GDM1 (cell line): ENCODE measurements at regions not wholly inside any gene's neighbourhood (a gene's known extent, or its start where the extent isn't known, plus 50 kb on each side); places are given as distances from the start of the nearest gene placed in this dataset.

Source experiments
- DNase-seq: peaks from one replicate; lab custom pipeline; 2025; lab: John Stamatoyannopoulos, UW

DNA sequence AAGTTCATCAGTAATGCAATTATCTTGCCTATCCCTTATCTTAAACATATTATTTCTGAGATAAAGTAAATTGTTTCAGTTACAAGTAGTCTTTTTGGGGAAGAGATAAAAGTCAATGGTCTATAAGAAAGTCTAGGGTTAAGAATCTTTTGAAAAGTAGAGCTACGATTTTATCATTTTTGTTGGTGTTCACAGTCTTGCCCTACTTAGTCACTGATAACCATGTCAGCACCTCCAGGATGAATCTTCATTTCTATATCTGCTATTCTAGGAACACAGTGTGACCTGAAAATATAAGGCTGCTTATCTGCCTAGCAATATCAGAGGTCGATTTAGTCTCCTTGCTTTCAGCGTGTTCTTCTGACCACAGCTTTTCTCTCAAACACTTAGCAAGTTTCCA, 1676.5 kb upstream of the PRR20A start:
- no peak for DNase-seq

DNA sequence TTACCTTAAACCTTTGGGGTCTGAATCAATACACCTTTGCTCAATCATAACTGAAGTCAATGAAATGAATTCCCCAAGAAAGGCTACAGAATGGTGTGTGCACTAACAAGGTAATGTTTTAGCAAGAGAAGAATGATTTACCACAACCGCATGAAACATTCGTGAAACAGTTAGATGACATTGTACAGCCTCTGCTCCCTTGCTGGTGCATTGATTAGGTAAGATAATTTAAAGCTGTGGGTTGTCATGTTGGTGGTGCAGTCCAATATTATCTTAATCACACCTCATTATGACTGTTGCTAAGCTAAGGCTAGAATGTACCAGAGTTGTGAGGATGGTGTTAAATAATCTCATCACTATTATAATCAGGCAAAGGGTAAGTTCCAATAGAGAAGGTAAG, 1673.2 kb upstream of the PRR20A start:
- no peak for DNase-seq

DNA sequence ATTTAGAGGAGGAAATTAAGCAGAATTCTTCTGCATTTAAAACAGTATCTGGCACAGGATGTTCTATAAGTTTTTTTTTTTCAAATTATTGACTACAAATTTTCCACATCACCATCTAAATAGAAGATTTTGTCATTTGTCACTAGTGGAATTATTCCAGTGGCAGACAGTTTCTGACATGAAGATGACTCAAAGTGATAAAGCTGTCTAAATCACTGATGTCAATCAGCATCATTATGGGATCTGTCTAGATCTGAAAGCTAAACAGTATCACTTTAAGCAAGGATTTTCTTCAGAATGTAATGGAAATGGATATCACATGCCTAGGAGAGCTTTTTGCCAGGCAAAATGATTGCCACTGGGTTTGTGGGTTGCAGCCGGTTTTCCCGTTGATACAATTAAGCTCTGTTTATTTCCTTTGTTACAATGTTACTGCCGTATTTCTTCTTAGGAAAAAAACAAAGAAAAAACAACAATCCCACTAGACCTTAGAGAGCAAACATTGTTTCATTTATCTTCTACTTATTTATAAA, 1657.0 kb upstream of the PRR20A start:
- DNase-seq, result no peak

DNA sequence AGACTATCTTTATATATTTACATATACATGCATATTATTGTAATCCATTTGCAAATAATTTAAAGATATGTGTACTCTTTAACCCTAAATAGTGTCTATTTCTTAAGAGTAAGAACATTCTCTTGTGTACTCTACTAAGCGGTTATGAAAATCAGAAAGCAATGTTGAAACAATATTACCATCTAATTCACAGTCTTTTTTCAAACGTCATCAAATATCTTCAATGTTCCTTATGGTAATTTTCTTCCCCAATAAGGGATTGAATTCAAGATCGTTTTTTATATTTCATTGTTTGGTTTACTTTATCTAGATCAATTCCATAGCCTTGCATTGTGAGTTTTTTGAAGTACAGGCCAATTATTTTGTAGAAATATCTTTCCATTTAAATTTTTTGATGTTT, 1647.4 kb upstream of the PRR20A start:
- no peak for DNase-seq

DNA sequence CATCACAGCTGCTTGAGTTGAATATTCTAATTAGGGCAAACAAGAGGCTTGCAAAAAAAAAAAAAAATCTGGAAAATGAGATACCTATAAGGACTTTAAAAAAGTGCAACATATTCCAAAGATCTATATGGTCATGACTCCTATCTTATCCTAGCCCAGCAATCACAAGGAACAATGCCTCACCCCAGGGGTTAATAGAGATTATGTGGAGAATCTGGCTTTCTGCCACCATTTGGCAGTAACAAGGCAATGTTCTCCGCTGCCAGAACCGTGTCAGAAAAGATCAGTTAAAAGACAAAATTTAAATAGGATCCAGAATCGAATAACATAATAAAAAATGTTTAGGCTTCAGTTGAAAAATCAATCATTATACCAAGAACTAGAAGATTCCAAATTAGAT, 1643.2 kb upstream of the PRR20A start:
- DNase-seq, result no peak

DNA sequence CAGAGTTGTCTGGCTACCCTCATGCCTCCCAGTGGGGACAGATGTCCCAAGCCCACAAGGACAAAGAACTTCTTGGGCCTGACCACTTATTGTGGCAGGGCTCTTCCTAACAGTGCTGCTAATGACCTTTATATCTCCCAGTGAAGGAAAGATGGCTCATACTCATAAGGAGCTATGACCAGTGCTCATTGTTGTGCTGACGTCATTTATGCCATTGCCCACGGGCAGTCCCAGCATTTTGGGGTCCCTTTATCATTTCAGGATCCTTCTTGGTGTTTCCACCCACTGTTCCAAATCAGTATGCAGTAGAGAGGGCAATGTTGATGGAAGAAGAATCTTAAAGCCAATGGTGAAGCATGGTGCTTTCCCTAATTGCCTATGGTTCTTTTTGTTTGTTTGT, 1640.0 kb upstream of the PRR20A start:
- DNase-seq, result no peak

DNA sequence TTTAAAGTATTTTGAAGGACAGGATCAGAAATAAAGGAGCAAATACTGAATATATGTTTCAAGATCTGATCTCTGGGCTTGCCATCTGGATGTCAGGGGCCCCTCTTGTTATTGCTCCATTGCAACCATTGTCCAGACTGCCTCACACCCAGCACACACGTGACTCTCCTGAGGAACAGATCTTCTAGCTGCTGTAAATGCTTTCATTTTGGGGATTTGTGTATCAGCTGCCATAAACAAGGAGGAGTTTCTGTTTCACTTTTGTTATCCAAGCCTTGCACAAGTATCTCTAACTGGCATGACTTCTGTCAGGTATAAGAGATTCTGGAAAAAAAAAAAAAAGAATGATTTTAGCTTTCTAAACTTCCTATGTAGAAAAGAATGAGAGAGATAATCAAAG, 1624.1 kb upstream of the PRR20A start:
- DNase-seq, result no peak

DNA sequence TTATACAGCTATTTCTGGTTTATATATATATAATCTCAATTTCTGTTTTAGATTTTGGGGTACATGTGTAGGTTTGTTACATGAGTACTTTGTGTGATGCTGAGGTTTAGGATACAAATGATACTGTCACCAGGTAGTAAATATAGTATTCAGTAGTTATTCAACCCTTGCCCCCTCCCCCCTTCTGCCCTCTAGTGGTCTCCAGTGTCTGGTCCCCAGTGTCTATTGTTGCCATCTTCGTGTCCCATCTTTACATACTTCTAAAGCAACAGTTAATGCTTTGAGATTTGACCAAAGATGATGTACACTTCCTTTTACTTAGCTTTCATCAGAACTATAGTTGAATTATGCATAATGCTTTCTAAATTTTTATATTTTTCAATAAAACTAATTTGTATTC, 1623.4 kb upstream of the PRR20A start:
- no peak for DNase-seq

DNA sequence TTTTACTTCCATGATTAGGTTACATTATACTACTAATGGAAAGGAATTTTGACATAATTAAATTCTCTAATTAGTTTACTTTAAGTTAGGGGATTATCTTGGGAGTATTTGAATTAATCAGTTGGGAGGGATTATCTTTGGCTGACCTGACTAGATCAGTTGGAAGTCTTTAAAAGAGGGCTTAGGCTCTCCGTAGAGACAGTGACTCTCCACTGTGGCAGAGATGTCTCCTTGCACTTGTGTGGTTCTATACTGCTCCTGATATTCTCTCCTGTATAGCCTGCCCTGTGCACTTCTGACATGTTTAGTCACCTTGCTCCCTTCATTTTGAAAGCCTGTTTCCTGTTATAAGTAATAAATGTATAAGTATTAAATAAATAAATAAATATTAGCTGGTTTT, 1612.3 kb upstream of the PRR20A start:
- DNase-seq, result no peak

DNA sequence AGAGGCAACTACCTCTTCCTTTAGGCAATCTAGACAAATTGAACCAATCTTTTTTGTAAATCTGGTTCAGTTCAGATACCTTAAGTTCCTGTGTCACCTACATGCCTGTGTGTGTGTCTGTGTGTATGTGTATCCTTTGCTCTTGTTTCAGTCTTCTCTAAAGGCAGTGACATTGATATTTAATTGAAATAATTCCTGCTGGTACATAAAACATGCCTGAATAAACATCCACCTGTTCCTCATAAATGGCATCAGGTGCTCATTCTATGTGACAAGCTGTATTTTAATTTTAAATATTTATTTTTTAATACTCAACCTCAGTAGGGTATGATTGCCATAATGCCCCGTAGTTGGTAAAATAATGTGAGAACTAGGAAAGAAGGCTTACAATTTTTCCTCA, 1606.4 kb upstream of the PRR20A start:
- DNase-seq, result no peak

DNA sequence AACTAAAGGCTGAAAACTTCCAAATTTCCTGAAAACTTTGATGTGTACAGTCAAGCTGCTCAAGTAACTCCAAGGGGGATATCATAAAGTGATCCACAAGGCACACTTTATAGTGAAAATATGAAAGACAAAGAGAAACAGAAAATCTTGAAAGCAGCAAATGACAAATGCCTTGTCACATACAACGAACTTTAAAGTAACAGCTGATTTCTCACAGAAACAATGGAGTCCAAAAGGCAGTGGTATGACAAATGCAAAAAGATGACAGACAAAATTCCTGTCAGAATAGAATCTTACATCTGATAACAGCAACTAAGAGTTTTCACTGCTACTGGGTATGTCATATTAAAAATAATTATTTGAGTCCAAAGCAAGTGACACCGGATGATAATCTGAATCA, 1602.3 kb upstream of the PRR20A start:
- DNase-seq, result no peak

DNA sequence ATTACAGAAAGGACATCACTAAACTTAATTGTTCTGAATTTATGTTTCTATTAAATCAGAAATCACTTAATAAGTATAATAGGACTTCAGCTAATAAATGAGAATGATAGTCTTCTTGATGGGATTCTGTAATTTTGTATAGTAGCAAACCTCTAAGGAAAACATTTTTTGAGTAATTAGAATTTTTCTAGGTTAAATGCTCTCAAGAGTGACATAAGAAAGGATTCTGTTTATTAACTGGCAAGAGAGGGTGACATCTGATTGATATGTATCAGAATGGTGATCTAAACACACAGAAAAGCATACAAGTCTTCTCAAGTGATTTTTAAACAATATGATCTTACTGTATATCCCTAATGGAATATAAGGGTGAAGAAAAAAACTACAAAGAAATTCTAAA, 1597.7 kb upstream of the PRR20A start:
- DNase-seq, result no peak

DNA sequence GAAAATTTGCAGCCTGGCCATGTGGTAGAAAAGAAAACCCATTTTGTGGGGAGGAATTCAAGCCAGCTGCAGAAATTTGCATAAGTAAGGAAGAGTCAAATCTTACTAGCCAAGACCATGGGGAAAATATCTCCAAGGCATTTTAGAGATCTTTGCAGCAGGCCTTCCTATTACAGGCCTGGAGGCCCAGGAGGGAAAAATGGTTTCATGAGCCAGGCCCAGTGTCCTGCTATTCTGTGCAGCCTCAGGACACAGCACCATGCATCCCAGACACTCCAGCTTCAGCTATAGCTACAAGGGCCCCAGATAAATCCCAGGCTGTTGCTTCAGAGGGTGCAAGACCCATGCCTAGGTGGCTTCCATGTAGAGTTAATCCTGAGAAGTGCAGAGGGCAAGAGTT, 1590.1 kb upstream of the PRR20A start:
- no peak for DNase-seq

DNA sequence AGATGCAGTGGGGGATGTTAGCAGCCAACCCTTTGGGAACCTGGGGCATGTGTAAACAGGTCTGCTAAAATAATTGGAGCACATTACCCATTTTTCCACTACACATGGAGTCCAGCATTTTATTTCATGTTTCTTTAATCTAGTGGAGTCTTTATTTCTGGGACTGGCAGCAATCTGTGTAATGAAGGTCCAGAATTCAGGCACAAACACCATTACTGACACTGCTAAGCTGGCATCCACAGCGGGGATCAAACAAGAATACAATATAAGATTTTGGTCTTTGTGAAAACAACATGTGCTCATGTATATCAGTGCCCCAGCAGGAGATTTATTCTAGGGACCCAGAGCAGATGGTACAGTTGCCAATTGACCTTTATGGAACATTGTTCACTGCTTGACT, 1587.0 kb upstream of the PRR20A start:
- no peak for DNase-seq

DNA sequence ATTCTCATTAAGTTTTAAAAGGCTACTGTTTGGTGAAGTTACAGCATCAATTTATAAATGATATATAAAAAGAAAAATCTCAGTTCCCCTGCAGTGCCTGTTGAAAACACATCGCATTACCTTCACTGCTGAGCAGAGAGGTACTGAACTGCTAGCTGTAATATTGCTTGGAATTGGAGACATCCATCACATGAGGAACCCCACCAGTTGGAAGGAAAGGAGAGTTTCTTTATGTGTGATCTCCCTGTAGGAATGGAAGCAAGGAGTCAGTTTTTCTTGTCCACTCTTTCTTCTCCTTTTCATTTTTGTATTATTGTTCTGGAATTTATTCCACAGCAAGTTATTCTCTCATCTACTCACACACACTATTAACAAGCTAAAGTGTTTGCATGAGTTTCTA, 1586.0 kb upstream of the PRR20A start:
- DNase-seq, result no peak

DNA sequence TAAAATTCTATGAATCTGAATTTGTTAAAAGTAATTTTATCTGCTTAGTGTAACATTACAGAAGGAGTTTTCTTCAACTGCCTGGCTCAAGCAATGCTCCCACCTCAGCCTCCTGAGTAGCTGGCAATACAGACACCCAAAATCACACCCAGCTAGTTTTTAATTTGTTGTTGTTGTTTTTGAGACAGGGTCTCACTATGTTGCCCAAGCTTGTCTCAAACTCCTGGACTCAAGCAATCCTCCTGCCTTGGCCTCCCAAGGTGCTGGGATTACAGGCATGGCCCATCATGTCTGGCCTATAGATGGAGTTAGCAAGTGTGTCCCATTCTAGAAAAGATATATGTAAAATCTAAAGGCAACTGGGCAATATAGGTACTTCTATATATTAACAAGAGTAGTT, 1580.4 kb upstream of the PRR20A start:
- no peak for DNase-seq

DNA sequence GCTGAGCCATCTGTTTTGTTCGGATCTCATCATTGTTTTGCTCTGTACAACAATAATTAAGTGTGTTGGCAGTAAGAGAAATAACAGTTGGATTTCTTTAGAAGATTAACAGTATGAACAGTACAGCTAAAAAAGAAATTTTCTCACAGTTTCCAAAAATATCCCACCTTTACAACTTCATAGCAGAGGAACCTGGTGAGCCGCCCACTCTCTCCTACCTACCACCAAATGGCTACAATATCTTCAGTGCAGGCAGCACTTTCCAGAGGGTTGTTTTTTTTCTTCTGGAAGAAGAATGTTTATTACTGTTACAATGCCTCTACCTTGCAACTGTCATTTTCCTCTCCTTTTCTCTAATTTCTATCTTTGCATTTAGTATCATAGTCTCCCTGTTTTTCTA, 1577.5 kb upstream of the PRR20A start:
- DNase-seq, result no peak

DNA sequence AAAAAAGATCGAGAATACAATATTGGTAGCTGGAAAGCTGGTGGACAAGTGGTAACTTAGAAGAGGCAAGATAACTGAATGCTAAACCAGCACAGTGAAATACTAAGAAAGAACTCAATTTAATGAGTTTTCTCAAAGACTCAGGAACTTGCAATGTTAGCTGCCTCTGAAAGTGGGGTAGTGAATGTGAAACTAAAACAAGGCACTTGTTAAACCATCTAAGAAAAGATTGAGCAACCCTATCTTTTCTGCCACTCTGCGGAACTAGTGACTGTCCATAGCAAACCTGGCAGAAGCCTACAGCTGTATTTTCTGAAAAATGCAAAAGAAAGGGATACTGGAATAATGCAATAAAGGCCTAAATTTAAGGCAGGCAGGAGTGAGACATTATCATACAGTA, 1574.4 kb upstream of the PRR20A start:
- no peak for DNase-seq

DNA sequence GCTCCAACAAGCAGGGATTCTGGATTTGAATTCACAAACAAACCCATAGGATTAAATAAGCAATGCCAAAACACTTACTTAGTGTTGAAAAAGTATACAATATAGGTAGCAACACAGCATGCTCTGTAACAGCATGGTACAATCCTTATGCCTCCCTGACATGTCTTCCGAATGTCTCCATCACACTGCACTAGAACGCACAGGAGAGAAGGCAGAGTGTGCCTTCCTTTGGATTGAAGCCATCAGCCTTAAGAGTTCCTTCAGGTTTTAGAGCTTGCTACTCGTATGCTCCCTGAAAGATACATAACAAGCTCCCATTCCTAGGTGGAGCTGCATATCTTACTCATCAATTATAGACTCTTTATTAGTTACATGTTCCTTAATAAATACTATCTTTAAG, 1573.9 kb upstream of the PRR20A start:
- DNase-seq, result no peak

DNA sequence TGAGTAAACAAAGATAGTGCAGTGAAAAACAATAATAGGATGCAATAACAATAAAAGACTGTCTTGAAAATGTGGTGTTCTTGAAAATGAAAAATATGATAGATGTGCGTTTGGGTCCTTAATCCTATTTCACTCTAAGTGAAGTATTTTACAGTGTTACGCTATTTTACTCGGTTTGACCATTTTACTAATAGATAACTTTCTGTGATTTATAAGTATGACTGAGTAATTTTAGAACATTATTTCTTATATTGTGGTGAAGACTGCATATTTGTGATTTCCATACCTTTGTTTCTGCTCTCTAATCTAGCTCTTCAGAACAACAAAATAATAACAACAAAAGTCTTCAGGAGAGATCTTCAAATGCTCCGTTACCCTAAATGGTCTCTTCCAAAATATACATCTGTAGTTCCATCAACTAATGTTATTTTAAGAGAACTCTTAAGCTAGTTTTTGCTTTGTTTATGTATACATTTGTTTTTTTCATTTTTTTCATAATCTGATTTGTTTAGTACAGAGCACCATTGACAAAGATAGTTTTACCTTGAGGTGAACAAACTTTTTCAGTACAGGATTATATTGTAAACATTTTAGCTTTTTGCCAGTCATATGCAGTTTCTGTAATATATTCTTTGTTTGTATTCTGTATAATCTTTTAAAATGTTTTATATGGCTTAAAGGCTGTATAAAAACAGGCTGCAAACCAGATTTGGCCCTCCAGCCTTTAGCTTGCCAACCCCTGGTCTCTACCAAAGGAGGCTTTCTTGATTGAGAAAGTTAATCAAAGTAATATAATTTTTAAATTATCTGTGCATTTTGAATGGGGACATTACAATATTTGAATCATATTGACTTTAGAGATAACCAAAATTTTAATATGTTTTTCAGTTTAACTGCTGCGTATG, 1572.7 kb upstream of the PRR20A start:
- no peak for DNase-seq

DNA sequence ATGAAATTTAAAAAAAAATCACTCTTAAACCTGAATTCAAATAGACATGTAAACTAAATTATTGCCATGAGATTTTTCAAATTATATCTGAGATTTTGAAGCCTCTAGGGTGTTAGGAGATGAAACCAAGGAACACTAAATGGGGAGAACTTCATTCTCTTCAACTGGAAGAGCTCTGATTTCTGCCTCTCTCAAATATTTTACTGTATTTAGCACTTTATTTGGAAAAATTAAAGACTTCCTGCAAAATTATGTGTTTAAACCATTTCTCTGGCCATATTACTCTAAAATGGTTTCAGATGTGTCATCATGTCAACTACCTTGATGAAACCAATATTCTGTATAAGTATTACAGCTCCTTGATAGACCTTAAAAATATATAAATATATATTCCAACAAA, 1571.6 kb upstream of the PRR20A start:
- DNase-seq, result no peak

DNA sequence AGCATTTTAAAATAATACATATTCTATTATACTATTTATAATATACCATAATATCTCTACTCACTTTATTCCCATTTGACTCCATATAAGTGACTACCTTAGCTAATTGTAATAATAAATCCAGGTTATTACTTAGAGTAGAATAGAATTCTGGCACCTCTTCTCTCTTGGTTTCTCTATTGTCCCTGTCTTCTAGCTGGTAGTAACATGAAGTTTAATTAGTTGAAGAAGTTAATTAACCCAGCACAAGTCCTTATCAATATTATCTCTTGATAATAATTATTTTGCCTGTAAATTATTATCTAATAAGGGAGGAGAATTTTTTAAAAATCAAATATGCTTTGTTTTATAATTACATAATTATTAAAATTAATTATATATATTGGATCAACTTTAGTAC, 1571.2 kb upstream of the PRR20A start:
- DNase-seq, result no peak

DNA sequence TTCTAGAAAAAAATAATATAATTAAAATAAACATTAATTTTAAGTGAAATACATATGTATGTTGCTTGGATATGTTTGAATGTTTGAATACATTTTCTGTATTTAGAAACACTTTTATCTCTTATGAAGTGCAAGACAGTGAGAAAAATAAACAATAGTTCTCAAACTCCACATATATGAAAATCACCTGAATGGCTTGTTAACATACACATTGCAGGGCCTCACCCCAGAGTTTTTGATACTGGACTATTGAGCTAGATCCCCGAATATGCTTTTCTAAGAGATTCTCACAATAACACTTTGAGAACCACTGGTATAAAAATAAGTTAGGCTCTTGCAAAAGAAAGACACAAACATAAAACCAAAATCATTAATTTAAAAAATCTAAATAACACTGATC, 1570.3 kb upstream of the PRR20A start:
- no peak for DNase-seq

DNA sequence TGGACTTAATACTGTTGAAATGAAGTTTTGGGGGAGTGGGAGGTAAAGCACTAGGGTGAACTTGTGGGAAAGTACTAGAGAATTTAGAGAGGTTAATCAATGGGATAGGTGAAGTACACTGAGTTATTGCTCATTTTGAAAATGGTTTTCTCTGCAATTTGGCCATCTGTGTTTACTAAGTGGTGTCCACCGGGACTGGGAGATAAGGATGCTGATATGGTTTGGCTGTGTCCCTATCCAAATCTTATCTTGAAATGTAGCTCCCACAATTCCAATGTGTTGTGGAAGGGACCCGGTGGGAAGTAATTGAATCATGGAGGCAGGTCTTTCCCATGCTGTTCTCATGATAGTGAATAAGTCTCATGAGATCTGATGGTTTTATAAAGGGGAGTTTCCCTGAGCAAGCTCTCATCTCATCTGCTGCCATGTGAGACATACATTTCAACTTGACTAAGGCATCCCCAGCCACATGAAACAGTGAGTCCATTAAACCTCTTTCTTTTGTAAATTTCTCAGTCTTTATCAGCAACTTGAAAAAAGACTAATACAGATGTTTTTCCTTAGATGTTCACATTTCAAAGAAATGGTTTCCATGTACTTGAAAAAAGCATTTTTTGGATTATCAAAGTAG, 1569.4 kb upstream of the PRR20A start:
- DNase-seq, result no peak
